NAMALWA (cell line): ENCODE measurements at regions not wholly inside any gene's neighbourhood (a gene's known extent, or its start where the extent isn't known, plus 50 kb on each side); places are given as distances from the start of the nearest gene placed in this dataset.

Experiments used
- DNase-seq: peaks from one replicate; pipeline ENCODE4 v3.0.0-alpha.2; 2015; ENCODE audit warnings: low spot score

DNA sequence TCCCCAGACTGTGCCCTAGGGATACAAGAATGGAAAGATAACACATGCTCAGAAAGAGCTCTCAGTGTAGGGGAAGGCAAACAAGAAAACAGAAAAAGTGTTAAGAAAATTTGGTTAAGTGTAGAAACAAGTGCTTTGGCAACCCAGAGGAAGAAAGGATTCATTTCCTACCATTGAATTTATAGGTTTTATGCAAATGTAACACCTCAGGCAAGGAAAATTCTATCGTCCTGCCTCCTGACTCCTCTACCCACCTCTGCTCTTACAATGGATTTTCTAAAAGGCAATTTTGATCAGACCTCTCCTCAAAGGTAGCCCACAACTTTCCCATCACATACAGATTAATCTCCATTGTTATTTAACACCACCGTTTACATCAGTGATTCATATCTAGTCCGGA, 298.7 kb downstream of the RFC3 start:
- DNase-seq = no peak

DNA sequence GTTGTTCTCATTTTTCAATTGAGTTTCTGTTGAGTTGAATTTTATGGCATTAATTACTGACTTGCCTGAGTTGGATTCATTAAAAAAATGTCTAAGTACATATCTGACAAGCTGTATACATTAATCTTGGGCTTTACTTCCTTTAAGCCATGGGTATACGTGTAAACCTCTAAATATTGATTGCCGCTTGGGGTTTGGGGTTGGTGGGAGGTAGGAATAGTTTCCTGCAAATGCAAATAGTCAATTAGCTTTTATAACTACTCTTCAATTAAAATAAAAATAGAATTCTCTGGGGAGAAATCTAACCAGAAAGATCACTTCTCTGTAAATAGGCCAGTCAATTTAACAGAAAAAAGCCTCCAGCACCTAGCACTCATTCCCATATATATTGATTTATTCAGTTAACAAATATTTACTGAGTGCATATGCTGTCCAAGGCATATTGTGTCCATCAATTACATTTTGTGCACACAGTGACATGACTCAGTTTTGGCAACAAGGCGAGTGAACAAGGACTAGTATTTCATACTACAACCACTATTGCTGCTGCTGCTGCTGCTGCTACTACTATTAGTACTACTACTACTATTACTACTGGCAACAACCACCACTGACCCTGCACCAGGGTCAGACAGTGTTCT, 306.8 kb downstream of the RFC3 start:
- no peak for DNase-seq

DNA sequence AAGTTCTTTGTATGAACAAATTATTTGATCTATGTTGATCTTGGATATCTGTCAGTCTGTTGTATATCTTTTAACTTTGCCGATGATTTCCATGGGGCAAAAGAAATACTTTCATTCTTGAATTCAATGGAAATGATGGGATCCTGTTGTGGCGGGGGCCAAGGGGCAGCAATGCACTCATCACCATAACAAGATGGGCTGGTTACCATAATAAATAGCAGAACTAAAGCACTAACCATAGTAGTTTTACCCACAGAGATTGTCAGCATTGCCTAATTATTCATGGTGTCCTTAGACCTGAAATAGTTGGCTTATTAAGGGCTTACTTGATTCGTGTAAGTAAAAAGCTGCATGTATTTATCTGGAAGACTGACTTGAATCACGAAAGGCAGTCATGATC, 309.6 kb downstream of the RFC3 start:
- DNase-seq = no peak

DNA sequence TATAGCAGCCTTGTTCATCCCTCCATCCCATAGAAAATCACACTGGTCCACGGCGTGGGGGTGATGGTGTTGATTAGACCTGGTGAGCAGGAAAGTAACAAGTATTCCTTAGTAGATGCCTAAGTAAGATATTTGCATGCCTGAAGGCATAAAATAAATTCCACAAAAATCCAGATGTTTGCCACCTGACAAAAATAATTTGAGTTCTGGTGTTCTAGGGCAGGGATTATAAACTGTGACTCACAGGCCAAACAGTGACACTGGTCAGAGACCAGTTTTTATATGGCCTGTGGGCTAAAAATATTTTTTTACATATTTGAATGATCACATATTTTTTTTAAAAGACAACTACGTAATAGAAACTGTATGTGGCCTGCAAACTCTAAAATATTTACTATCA, 310.7 kb downstream of the RFC3 start:
- no peak for DNase-seq

DNA sequence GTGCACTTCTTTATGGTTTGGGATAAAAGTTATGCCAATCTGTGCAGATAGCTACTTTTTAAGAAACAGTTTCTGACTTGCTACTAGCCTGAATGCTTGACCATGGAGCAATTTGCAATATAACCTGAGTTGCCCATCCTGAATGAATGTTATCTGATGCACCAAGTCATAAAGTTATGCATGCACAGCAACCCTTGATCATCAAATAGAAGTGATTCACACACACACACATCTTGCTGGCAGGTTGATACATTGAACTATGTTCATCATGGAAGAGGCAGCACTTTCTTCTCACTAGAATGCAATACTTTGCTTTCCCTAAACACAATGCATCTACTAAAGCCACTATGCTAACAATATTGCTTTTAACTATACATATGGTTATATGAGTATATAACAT, 311.5 kb downstream of the RFC3 start:
- DNase-seq = no peak

DNA sequence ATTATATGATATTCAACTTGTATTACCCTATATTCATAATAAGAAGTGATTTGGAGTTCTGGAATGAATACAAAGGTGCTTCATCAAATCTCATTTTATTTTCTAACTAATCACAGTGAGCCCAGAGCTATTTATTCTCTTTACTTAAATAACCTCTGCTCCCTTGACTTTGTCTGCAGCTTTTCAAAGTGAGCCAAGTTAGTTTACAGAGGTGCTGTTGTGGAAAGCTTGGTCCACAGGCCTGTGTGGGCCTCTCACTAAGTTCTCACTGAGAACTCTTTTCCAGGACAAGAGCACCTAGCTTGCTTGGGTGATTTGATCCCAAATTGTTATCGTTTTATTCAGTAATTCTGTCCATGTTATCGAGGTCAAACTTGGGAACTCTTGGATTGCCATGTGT, 319.3 kb downstream of the RFC3 start:
- DNase-seq = no peak

DNA sequence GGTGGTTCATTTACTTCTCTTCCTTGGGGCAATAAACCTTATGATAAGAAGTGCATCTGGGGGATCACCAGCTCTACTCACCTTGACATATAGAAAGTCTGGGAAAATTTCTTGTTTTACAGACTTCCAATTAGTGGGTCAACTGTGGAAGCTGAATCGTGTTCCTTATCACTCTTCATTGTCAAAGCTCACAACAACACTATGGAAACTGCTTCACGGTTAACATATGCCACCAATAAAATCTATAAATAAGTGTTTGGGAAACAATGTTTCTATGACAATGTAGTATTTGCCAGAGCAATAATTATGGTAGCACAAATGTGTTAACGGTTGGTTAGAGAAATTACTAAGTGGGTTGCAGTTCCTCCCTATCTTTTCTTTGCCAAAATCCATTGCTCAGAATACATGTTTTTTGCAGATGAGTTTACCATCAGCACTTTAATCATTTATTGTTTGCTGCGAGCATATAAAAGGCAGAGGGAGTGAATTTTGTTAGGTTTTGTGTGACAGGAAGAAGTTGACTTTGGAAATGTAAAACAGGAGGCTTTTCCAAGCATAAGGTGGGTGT, 321.8 kb downstream of the RFC3 start:
- no peak for DNase-seq

DNA sequence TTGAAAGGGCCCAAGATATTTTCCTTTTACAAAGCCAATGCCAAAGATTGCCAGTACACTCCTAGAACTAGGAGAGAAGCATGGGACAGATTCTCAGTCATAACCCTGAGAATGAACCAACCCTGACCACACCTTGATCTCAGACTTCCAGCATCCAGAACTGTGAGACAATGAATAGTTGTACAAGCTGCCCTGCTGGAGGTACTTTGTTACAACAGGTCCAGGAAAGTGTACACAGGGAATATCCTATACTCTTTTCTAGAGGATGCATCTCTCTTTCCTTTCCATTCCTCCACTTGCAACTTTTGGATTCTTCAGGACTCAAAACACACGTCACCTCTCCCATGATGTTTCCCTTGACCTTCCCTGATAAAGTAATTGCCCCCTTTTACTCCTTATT, 325.7 kb downstream of the RFC3 start:
- DNase-seq = no peak

DNA sequence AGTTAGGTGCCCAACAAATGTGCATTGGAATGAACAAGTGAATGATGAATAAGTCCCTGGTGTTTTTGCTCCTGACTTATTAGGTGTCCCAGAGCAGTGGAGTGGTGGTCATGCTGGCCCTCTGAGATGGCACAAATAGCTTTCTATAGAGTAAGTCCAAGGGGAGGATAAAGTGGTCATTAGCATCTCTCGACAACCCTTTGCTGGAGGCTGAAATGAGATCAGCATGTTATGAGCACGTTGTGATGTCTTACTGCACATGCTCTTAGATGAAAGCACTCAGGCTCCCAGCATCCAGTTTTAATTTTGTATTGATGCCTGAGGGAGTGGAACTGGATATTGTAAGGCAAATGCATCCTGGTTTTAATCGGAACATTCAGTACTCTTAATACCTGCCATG, 326.2 kb downstream of the RFC3 start:
- DNase-seq = no peak

DNA sequence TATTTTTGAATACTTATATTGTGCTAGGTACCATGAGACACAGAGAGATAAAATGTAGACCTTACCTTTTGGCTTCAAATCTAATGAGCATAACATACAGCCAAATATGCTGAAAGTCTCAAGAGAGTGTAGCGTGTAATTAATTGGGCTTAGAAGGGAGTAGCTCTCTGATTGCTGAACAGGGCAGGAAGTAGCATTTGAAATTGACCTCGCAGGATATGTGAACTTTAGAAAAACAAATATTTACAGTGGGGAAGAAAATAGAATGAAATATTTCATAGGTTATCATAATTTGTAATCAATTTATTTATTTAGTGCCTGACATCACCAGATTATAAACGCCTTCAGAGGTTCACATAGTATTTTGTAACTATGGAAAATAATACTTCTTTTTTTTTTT, 327.1 kb downstream of the RFC3 start:
- no peak for DNase-seq

DNA sequence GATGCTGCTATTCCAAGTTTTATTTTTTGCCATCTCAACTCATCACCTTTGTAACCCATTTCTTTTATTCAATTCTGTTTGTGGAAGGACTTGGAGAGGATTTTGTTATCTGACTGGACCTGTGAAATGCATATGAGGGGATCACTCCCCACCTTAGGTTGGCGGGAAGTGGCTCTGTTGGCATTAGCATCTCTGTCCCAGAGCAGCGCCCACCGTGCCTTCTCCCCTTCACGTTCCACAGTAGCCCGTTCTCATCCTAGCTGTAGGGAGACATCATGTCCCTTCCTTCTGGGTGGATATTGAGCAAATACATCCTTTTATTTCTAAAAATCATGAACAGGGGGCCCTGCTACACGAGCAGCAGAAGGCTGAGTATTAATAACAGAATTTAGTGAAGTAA, 330.4 kb downstream of the RFC3 start:
- no peak for DNase-seq

DNA sequence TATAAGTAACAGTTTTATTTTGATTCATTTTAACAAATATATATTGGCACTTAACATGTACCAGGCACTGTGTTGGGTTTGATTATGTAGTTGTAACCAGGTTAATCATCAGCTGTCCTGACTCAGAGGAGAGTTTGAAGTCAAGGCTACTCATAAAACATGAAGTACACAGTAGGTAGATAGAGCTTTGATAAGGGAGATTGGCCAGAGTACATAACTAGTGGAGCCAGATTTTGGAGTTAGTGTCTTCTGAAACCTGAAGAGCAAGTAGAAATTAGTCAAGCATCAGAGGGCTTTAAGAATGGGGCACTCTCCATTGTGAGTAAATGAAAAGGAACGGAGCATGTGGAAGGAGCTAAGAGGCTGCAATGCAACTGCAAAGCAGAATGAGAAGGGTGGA, 333.9 kb downstream of the RFC3 start:
- DNase-seq = no peak

DNA sequence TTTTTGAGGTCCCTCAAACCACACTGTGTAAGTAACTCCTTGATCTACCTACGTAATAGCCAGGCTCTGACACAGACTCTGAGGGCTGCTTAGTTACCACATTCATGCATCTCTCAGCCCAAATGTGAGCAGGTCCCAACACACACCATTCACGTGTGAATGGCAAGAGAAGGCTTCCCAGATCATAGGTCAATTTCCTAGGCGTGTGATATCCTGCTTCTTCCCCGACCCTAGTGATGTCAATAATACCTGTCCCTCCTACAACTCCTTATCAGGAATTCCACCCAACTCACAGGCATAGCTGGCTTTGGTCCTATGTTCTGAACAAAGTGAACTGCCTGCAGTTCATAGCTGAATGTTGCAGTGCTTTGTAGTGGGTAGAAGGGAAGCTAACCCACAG, 334.5 kb downstream of the RFC3 start:
- no peak for DNase-seq

DNA sequence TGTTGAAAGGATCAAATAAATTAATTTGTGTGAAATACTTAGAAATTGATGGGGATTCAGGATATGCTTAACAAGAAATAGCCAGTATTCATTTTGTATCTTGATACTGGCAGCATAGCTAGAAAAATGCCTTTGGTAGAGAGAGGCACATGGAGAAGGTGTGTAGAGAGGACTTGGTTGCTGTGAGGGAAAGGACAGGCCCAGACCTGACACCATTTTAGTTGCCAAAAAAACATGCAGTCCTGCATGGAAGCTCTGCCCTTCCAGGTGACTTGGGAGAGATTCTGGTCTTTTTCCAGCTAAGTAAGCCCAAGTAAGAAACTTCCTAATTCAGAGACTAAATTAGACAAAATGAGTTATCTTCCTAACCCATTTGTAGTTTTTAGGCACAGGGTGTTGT, 335.0 kb downstream of the RFC3 start:
- DNase-seq = no peak

DNA sequence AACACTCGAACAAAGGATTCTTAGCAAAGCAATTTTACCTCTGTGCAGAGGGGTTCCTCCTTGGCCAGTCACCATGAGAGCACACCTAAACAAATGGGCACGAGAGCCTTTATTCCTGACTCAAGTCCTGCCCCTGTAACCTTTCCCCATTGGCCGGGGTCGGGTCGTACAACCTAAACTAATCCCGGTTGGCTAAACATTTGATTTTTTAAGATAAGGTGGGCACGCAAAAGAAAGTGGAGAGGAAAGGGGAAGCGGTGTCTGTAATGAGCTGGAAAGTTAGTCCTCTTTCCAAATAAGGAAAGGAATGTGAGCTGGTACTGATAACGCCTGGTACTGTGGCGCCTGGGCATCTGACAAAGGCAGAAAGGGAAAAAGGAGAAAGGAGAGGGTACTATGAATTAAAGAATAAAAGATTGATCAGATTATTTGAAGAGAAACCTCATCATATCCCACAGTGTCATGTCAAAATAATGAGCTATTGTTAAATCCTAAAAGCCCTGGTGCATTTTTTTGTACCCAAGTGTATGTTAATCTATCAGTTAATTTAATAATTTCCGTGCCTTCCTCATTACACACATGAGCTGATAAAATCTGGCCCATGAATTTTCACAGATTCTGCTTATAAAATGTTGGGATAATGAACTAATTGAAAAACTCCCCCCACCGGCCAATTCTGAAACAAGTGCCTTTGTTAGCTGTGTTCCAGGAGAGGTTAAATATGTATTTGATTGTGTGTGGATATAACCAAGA, 335.7 kb downstream of the RFC3 start:
- no peak for DNase-seq

DNA sequence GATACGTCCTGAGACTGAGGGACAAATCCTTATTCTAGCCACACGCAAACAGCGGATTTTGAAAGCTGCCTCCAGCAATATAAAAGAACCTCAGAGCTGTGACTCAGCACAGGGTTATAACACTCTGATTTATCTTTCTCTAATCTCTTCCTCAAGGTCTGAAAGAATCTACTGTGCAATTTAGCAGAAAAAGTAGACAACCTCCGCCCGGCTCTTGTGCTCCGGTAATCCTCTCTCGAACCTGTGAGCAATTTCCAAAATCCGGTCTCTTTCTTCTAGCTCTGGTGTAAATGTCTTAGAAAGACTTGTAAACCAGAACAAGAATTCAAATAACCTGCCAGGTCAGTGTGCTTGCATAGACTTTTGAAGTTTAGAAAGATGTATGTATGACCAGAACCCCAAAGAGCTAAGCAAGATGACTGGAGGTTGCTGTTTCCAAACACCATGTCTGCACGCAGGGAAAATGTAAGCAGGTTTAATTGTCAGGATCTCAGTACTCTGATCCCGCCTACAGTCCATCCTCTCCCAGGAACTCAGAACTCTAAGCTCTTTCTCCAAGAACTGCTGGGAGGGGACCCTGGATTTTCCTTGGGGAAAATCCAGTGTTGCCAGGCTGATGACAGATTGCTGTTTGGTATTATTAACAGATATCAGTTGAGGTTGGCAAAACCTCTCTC, 338.1 kb downstream of the RFC3 start:
- DNase-seq = no peak

DNA sequence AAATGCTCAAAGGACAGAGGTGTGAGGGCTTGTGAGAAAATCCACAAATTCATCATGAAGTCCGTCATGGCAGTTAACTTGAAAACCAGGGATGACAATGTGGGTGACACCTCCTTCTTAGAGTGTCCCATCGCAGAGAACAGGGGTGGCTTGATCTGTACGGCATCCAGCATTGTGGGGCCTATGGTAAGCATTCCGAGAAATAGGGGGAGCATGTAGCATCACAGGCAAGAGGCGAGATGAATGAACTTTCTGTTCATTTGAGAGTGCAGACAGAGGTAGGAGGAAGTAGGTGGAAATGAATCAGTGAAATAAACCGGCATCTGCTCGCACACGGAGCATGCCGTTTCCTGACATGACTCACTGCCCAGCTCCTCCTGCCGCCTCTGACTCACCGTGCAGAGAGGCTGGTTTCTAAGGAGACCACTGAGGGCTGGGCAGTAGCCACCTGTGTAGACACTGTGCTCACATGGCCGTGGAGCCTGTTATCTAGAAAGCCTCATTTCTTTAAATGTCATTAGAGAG, 339.0 kb downstream of the RFC3 start:
- peak; percentile 28 for DNase-seq

DNA sequence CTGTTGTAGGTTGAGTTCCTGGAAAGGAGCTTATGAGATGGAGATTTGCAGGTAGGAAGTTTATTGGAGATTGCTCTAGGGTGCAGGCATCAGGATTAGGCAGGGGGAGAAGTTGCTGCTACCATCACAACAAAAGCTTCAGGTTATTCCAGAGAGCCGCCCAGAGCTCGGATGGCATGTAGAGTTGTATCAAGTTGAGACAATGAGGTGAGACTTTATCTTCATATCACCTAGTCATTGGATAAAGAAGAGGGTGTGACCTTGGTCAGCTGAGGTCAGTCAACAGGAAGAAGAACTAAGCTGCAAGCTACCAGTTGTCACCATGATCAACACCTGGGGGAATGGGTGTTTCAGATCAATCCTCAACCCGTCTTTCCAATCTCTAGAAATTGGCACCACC, 342.0 kb downstream of the RFC3 start:
- no peak for DNase-seq

DNA sequence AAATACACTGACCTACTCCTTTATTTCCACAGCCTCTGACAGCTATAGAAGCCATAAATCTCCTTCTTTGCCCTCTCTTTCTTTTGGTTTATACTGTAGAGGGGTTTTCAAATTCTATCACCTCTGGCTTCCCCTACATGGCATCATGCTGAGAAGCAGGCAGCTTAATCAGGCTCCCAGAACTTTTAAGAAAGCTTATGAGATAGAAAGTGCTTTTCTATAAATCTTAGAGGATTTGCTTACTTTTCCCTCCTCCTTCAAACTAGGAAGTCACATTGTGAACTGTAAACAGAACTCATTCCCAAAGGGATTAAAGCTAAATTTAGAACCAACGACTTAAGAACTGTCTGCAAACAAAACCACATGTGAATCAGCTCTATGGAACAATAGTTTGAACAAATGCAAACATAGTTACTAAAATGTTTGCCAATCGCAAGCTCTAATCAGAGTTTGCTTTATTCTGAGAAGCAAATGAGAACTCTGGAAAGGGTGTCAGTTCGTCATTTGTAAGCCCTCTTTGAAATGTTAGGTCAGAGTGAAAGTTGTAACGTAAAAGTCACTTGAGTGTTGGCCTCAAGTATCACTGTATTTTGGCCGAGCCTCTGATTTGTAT, 344.1 kb downstream of the RFC3 start:
- no peak for DNase-seq

DNA sequence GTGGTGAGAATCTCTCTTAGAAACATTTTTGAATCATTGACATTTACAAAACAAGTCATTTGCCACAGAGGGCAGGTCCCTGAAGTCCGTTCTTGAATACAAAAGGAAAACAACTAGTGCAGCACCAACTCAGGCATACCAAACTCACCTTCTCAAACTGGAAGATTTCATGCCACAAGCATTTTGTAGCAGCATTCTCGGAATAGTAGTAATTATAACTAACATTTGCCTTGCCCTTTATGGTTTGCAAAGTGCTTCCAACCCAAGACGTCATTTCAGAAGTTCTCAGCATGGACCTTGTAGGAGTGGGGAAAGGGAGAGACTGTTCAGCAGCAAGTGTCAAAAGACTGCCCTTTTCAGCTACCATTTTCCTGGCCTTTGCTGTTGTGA, 344.6 kb downstream of the RFC3 start:
- DNase-seq = no peak

DNA sequence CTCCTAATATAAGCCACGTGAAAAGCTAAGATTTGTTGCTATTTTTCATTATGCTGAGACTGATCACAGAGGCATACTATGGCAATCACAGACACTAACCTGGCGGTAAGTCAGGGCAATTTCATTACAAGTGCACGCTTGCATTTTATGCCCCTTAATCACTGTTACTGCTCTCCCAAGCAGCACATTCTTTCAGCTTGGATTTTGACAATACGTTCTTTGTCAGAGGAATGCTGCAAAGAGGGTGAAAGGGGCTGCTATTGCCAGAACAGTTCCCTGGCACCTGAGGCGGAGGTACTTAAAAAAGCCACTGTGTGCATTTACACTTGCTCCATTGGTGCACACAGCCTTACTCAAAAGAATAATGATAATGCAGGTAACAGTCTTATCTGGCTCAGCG, 346.6 kb downstream of the RFC3 start:
- no peak for DNase-seq

DNA sequence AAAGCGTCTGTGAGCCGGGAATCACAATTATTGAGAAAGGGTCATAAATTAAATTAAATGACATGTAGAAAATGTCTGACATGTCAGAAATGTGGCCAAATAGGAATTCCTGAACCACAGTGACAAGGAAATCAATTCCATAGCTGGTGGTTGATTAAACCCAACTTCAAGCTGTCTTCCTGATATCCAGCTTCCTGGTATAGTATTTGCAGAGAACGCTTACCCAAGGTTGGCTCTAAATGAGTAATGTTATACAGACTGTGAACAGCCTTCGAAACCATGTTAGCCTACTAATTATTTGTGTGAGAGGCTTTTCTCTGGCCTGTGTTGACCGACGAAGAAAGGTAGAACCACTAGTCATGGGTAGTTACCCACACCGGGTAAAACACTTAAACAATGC, 347.2 kb downstream of the RFC3 start:
- DNase-seq = no peak

DNA sequence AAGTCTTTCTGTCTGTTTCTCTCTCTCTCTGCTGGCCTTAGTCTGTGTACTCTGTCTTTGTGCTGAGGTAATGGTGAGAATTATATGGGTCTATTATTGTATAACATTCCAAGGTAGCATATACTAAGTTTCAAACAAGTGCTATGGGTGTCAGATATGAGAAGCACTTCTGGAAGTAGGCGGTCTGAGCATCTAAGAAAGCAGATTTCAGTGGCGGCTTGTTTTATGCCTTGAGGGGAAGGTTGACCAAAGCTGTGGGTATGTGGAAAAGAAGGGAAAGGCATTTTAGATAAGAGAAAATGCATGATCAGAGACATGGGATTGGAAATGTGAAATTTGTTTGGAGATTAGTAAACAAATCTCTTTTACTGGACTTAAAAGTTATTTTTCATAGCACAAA, 348.5 kb downstream of the RFC3 start:
- DNase-seq = no peak
